H1 (cell line): ENCODE measurements at regions not wholly inside any gene's neighbourhood (a gene's known extent, or its start where the extent isn't known, plus 50 kb on each side); places are given as distances from the start of the nearest gene placed in this dataset.

Source experiments
- CTCF ChIA-PET: fragments of 300-600 bp; sonication (Branson Sonifier 250); formaldehyde crosslinking; loops from one replicate; lab custom pipeline; 2021; ENCODE audit not compliant: partially characterized antibody; lab: Charles Lee
- POLR2A ChIA-PET: fragments of 300-600 bp; sonication (Branson Sonifier 250); formaldehyde crosslinking; loops from one replicate; lab custom pipeline; 2021; ENCODE audit warnings: inconsistent platforms; ENCODE audit not compliant: partially characterized antibody; lab: Charles Lee
- DNase-seq, 2 experiments: peaks; one replicate each; pipeline versions ENCODE4 v3.0.0 to v3.0.0-alpha.2; 2010 to 2022; ENCODE audit warnings: low spot score in 2 of 2, low read depth in 1 of 2, mixed read lengths in 1 of 2
- FAIRE-seq: peaks from 2 replicates; lab custom pipeline; 2011; peaks lifted over from hg19 to GRCh38; lab: Jason Lieb, UNC
- H2AFZ ChIP-seq: 2 replicates; pipeline ENCODE4 v1.8.1; 2012; ENCODE audit warnings: low read length, inconsistent platforms
- H2AK5ac ChIP-seq: 2 replicates; pipeline ENCODE4 v1.6.1; 2013; ENCODE audit warnings: low read depth, low read length
- H2BK120ac ChIP-seq: replicated peaks from 2 replicates; pipeline ENCODE3; 2013; ENCODE audit warnings: low read depth, low read length, inconsistent platforms
- H2BK12ac ChIP-seq: 2 replicates; pipeline ENCODE4 v1.6.1; 2013; ENCODE audit warnings: low read depth, low read length
- H2BK15ac ChIP-seq: 2 replicates; pipeline ENCODE4 v1.6.1; 2013; ENCODE audit warnings: low read length
- H2BK20ac ChIP-seq: 2 replicates; pipeline ENCODE4 v1.6.1; 2013; ENCODE audit warnings: low read length
- H2BK5ac ChIP-seq: 2 replicates; pipeline ENCODE4 v1.6.1; 2013; ENCODE audit warnings: low read depth, low read length
- H3K14ac ChIP-seq: 2 replicates; pipeline ENCODE4 v1.6.1; 2013; ENCODE audit warnings: inconsistent platforms; ENCODE audit not compliant: insufficient read length
- H3K18ac ChIP-seq: 2 replicates; pipeline ENCODE4 v1.6.1; 2013; ENCODE audit warnings: low read length; ENCODE audit errors: extremely low read depth
- H3K23ac ChIP-seq: 2 replicates; pipeline ENCODE4 v1.6.1; 2013; ENCODE audit warnings: inconsistent platforms; ENCODE audit not compliant: insufficient read length
- H3K23me2 ChIP-seq: 2 replicates; pipeline ENCODE4 v1.6.1; 2013; ENCODE audit warnings: low read depth, low read length
- H3K27ac ChIP-seq: 2 replicates; pipeline ENCODE4 v1.6.1; 2011; ENCODE audit warnings: low read depth, low read length, inconsistent platforms
- H3K27me3 ChIP-seq, 4 experiments: replicated peaks in 1 of 4; 1 replicate in 1 of 4; 2 replicates in 3 of 4; pipeline versions ENCODE4 v1.6.1 to v1.8.1; 2011 to 2013; ENCODE audit warnings: low read length in 3 of 4, mild to moderate bottlenecking in 3 of 4, inconsistent platforms in 2 of 4, mixed read lengths in 2 of 4, moderate library complexity in 1 of 4; ENCODE audit not compliant: control insufficient read depth in 3 of 4, insufficient read depth in 3 of 4; ENCODE audit errors: extremely low read depth in 1 of 4
- H3K36me3 ChIP-seq, 4 experiments: 2 replicates each; pipeline versions ENCODE4 v1.6.1 to v1.8.1; 2011 to 2013; ENCODE audit warnings: mild to moderate bottlenecking in 4 of 4, low read length in 3 of 4, moderate library complexity in 2 of 4, control low read depth in 1 of 4, inconsistent platforms in 1 of 4; ENCODE audit not compliant: insufficient read depth in 4 of 4, control insufficient read depth in 2 of 4
- H3K4ac ChIP-seq: replicated peaks from 2 replicates; pipeline ENCODE3; 2013; ENCODE audit warnings: low read length, low read depth, mixed read lengths, inconsistent platforms; ENCODE audit not compliant: insufficient read length
- H3K4me1 ChIP-seq, 4 experiments: replicated peaks in 1 of 4; 1 replicate in 1 of 4; 2 replicates in 3 of 4; pipeline versions ENCODE4 v1.6.1 to v1.8.1; 2011 to 2013; ENCODE audit warnings: low read length in 3 of 4, inconsistent platforms in 2 of 4, mixed read lengths in 1 of 4; ENCODE audit not compliant: insufficient read depth in 4 of 4, control insufficient read depth in 3 of 4
- H3K4me2 ChIP-seq, 2 experiments: 2 replicates each; pipeline versions ENCODE4 v1.6.1 to v1.8.1; 2011 to 2013; ENCODE audit warnings: low read depth in 2 of 2, low read length in 2 of 2, control low read depth in 1 of 2, inconsistent platforms in 1 of 2, mild to moderate bottlenecking in 1 of 2; ENCODE audit not compliant: insufficient read depth in 1 of 2
- H3K4me3 ChIP-seq, 4 experiments: fragments of 200-600, 300-600 bp in 1 of 4; sonication (generic), shearing (Covaris generic), sonication (Bioruptor Twin) in 1 of 4; 2 replicates each; pipeline versions ENCODE4 v1.5.1 to v1.8.1; 2011 to 2016; ENCODE audit warnings: low read length in 4 of 4, low read depth in 3 of 4, control low read depth in 2 of 4, inconsistent platforms in 2 of 4, mild to moderate bottlenecking in 2 of 4, mixed read lengths in 1 of 4, moderate library complexity in 1 of 4; ENCODE audit not compliant: insufficient read depth in 2 of 4; ENCODE audit errors: extremely low read depth in 1 of 4
- H3K56ac ChIP-seq: replicated peaks from 2 replicates; pipeline ENCODE3; 2013; ENCODE audit warnings: low read depth, mild to moderate bottlenecking, mixed read lengths, low read length, inconsistent platforms; ENCODE audit not compliant: insufficient read length
- H3K79me1 ChIP-seq: 2 replicates; pipeline ENCODE4 v1.6.1; 2013; ENCODE audit warnings: low read depth, low read length, control low read depth
- H3K79me2 ChIP-seq, 2 experiments: 2 replicates each; pipeline versions ENCODE4 v1.6.1 to v1.8.1; 2012 to 2013; ENCODE audit warnings: low read length in 2 of 2, mild to moderate bottlenecking in 2 of 2, inconsistent platforms in 1 of 2; ENCODE audit not compliant: insufficient read depth in 2 of 2, control insufficient read depth in 1 of 2
- H3K9ac ChIP-seq, 4 experiments: replicated peaks in 1 of 4; 1 replicate in 1 of 4; 2 replicates in 3 of 4; pipeline versions ENCODE4 v1.6.1 to v1.8.1; 2011 to 2013; ENCODE audit warnings: low read depth in 3 of 4, low read length in 3 of 4, control low read depth in 2 of 4, mild to moderate bottlenecking in 2 of 4, moderate library complexity in 2 of 4, inconsistent platforms in 1 of 4; ENCODE audit errors: extremely low read depth in 1 of 4
- H3K9me3 ChIP-seq, 2 experiments: 2 replicates each; pipeline versions ENCODE4 v1.6.1 to v1.8.1; 2012 to 2013; ENCODE audit warnings: mild to moderate bottlenecking in 2 of 2, moderate library complexity in 2 of 2, control low read depth in 1 of 2, inconsistent platforms in 1 of 2, low read depth in 1 of 2, low read length in 1 of 2, mixed read lengths in 1 of 2; ENCODE audit not compliant: insufficient read depth in 2 of 2
- H4K20me1 ChIP-seq, 2 experiments: replicated peaks in 1 of 2; 2 replicates each; pipeline versions ENCODE3 to v1.8.1; 2011 to 2013; ENCODE audit warnings: inconsistent platforms in 2 of 2, low read length in 2 of 2, mild to moderate bottlenecking in 1 of 2; ENCODE audit not compliant: insufficient read depth in 2 of 2, control insufficient read depth in 1 of 2
- H4K5ac ChIP-seq: 2 replicates; pipeline ENCODE4 v1.6.1; 2013; ENCODE audit warnings: low read length, low read depth, mixed read lengths, inconsistent platforms; ENCODE audit not compliant: insufficient read length
- H4K8ac ChIP-seq: 2 replicates; pipeline ENCODE4 v1.8.0; 2013; ENCODE audit warnings: mild to moderate bottlenecking, moderate library complexity, low read length, inconsistent platforms; ENCODE audit not compliant: insufficient read depth; ENCODE audit errors: extremely low read depth
- H4K91ac ChIP-seq: replicated peaks from 2 replicates; pipeline ENCODE3; 2013; ENCODE audit warnings: low read length, mixed read lengths, inconsistent platforms; ENCODE audit not compliant: insufficient read length
- GTF2F1 ChIP-seq: IDR thresholded peaks from 2 replicates; pipeline ENCODE4 v1.6.1; 2012; ENCODE audit warnings: low read depth, low read length, improper control_type of control experiment, borderline replicate concordance
- MAFK ChIP-seq: IDR thresholded peaks from 2 replicates; pipeline ENCODE4 v1.6.1; 2012; ENCODE audit warnings: low read depth, mild to moderate bottlenecking, improper control_type of control experiment, low read length
- MAX ChIP-seq: IDR thresholded peaks from 2 replicates; pipeline ENCODE4 v1.6.1; 2012; ENCODE audit warnings: inconsistent platforms
- RBBP5 ChIP-seq: IDR thresholded peaks from 2 replicates; pipeline ENCODE4 v1.7.1; 2012; ENCODE audit warnings: low read depth, mild to moderate bottlenecking, inconsistent platforms, low read length, moderate library complexity, borderline replicate concordance
- WGBS, 2 experiments: shearing (Covaris generic) in 1 of 2; methylation state at CpG; one replicate each; pipeline versions ENCODE4 v1.1.6 to v1.1.7; 2013 to 2015; ENCODE audit warnings: low lambda C conversion rate in 2 of 2, mixed read lengths in 2 of 2, inconsistent platforms in 1 of 2, low coverage in 1 of 2, missing lambda C conversion rate in 1 of 2; ENCODE audit not compliant: insufficient replicate concordance in 2 of 2, insufficient coverage in 1 of 2, insufficient read length in 1 of 2; ENCODE audit errors: extremely low coverage in 1 of 2, missing lambda C conversion rate in 1 of 2; 5-methylcytosine and 5-hydroxymethylcytosine counted together

DNA sequence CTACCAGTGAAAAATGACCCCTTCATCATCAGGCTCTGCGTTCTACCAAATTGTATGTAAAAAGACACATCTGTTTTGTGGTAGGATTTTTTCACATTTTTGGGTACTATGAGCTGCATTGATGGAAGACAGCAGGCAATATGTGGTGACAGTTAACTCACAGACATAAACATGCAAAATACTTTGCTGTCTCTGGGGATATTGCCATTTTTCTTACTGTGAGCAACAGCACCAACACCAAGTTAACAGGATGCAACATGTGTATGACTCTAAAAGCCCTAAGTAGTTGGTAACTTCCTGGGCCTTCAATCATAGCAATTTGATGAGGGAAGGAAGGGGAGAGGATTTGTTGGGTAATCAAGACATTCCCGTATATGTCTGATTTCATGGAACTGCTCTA lies 56.4 kb upstream of the DRP2 start:
- H4K8ac ChIP-seq = no peak overlapping the region
- FAIRE-seq (no peak), DNase-seq (no peak)
- no peak overlapping the region for H3K4me2 ChIP-seq
- no peak overlapping the region for H2BK5ac ChIP-seq
- 93% methylated on average over 2 of the region's 2 CpGs; no CpG with 5 or more reads in 1 of the 2 experiments for WGBS, 2 experiments
- H3K4ac ChIP-seq = no peak overlapping the region
- no peaks in the 10 kb centered on the region for H3K79me2 ChIP-seq
- H3K79me1 ChIP-seq = no peaks in the 10 kb centered on the region
- no peak overlapping the region for H2BK12ac ChIP-seq
- no peaks in the 10 kb centered on the region for H4K20me1 ChIP-seq
- H3K9ac ChIP-seq = no peak overlapping the region
- no peaks in the 10 kb centered on the region for H3K9me3 ChIP-seq
- CTCF ChIA-PET = interaction anchor here (0.9 kb wide), 1 partner anchor 511 kb away, joined by 3 read pairs; no protein-coding TSS in a partner anchor
- H3K4me3 ChIP-seq = no peak overlapping the region
- no peak overlapping the region for H2BK20ac ChIP-seq
- peaks cover 0 to 10% (median 1%) of the 10 kb centered on the region in 4 experiments; a peak in 1 of 8 replicates for H3K36me3 ChIP-seq
- H3K23ac ChIP-seq = no peak overlapping the region
- H3K27ac ChIP-seq = no peak overlapping the region
- no peaks in the 10 kb centered on the region for H3K4me1 ChIP-seq
- H4K91ac ChIP-seq = no peak overlapping the region
- no peak overlapping the region for H4K5ac ChIP-seq
- H2AFZ ChIP-seq = no peak overlapping the region
- no peak overlapping the region for H3K56ac ChIP-seq
- H3K18ac ChIP-seq = no peak overlapping the region
- no peak overlapping the region for H2BK120ac ChIP-seq
- TF ChIP-seq MAFK = no peak
- no peak for TF ChIP-seq RBBP5
- no peak for TF ChIP-seq GTF2F1
- TF ChIP-seq MAX = no peak
- TF ChIP-seq, all 59 proteins: peak for 0
- no peaks in the 10 kb centered on the region for H3K27me3 ChIP-seq
- POLR2A ChIA-PET = no interaction called here
- no peak overlapping the region for H3K14ac ChIP-seq
- no peak overlapping the region for H2BK15ac ChIP-seq
- no peaks in the 10 kb centered on the region for H3K23me2 ChIP-seq
- no peak overlapping the region for H2AK5ac ChIP-seq
